B cell (primary cell): ENCODE measurements at regions not wholly inside any gene's neighbourhood (a gene's known extent, or its start where the extent isn't known, plus 50 kb on each side); places are given as distances from the start of the nearest gene placed in this dataset.

Experiments
- ATAC-seq: fragments of 200-7000 bp; cut with Tn5 transposase; one replicate; pipeline ENCODE4 v1.10.0; 2021; ENCODE audit warnings: low read depth, mild to moderate bottlenecking, moderate number of reproducible peaks, moderate library complexity
- CTCF ChIA-PET: fragments of 350-600 bp; sonication (Branson Sonifier 250); formaldehyde crosslinking; loops from one replicate; lab custom pipeline; 2021; ENCODE audit warnings: antibody characterized with exemption, inconsistent platforms; lab: Charles Lee
- POLR2A ChIA-PET: fragments of 350-600 bp; sonication (Branson Sonifier 250); formaldehyde crosslinking; loops from one replicate; lab custom pipeline; 2021; ENCODE audit warnings: antibody characterized with exemption; lab: Charles Lee
- DNase-seq: peaks from one replicate; pipeline ENCODE4 v3.0.0; 2013
- H2AFZ ChIP-seq: 2 replicates; pipeline ENCODE4 v1.6.1; 2012; ENCODE audit warnings: mild to moderate bottlenecking, low read depth, low read length; ENCODE audit not compliant: insufficient read depth, poor library complexity, severe bottlenecking
- H3K27ac ChIP-seq, 2 donors: 1 replicate in 1 of 2; 2 replicates in 1 of 2; pipeline ENCODE4 v1.5.1; 2012 to 2013; ENCODE audit warnings: low read length in 2 of 2, mild to moderate bottlenecking in 2 of 2, moderate library complexity in 1 of 2
- H3K27me3 ChIP-seq, 4 experiments: fragments of 200-600 bp in 1 of 4; sonication (generic) in 1 of 4; replicated peaks in 1 of 4; 1 replicate in 2 of 4; 2 replicates in 2 of 4; pipeline versions ENCODE4 v1.6.1 to v1.7.0; 2013 to 2016; ENCODE audit warnings: low read length in 3 of 4, mild to moderate bottlenecking in 2 of 4, mixed read lengths in 1 of 4, moderate library complexity in 1 of 4; ENCODE audit not compliant: insufficient read depth in 4 of 4, control insufficient read depth in 3 of 4; ENCODE audit errors: control extremely low read depth in 1 of 4
- H3K36me3 ChIP-seq, 2 experiments: replicated peaks in 1 of 2; 1 replicate in 1 of 2; 2 replicates in 1 of 2; pipeline versions ENCODE4 v1.6.1 to v1.7.1; 2013; ENCODE audit warnings: low read length in 1 of 2; ENCODE audit not compliant: insufficient read depth in 2 of 2, control insufficient read depth in 1 of 2; ENCODE audit errors: control extremely low read depth in 1 of 2, extremely low read depth in 1 of 2
- H3K4me1 ChIP-seq, 2 donors: fragments of 200-600 bp in 1 of 2; sonication (generic) in 1 of 2; 1 replicate in 1 of 2; 2 replicates in 1 of 2; pipeline versions ENCODE4 v1.5.1 to v1.6.1; 2013 to 2017; ENCODE audit warnings: low read length in 2 of 2; ENCODE audit not compliant: control insufficient read depth in 2 of 2, insufficient read depth in 2 of 2
- H3K4me2 ChIP-seq: replicated peaks from 2 replicates; pipeline ENCODE3; 2012; ENCODE audit warnings: mild to moderate bottlenecking, low read depth, low read length; ENCODE audit not compliant: poor library complexity, severe bottlenecking
- H3K4me3 ChIP-seq, 5 experiments: fragments of 200-600 bp in 1 of 5; sonication (generic) in 1 of 5; 1 replicate in 3 of 5; 2 replicates in 2 of 5; pipeline versions ENCODE4 v1.5.1 to v1.7.0; 2011 to 2016; ENCODE audit warnings: low read length in 4 of 5, mild to moderate bottlenecking in 4 of 5, low read depth in 2 of 5, control low read depth in 1 of 5, moderate library complexity in 1 of 5; ENCODE audit not compliant: insufficient read depth in 1 of 5; ENCODE audit errors: control extremely low read depth in 1 of 5, extremely low read depth in 1 of 5
- H3K79me2 ChIP-seq: fragments of 200-600 bp; sonication (generic); one replicate; pipeline ENCODE4 v1.6.0; 2016; ENCODE audit warnings: low read length; ENCODE audit not compliant: control insufficient read depth, insufficient read depth
- H3K9ac ChIP-seq: fragments of 200-600 bp; sonication (generic); 2 replicates; pipeline ENCODE4 v1.6.1; 2017; ENCODE audit warnings: mild to moderate bottlenecking, low read length, moderate library complexity
- H3K9me3 ChIP-seq, 3 donors: one replicate each; pipeline versions ENCODE4 v1.6.1 to v1.7.1; 2013; ENCODE audit warnings: low read length in 2 of 3; ENCODE audit not compliant: control insufficient read depth in 2 of 3, insufficient read depth in 1 of 3; ENCODE audit errors: control extremely low read depth in 1 of 3
- H4K20me1 ChIP-seq: 2 replicates; pipeline ENCODE4 v1.6.0; 2012; ENCODE audit warnings: mild to moderate bottlenecking, low read length; ENCODE audit not compliant: insufficient read depth, control insufficient read depth, poor library complexity, severe bottlenecking
- H3K27ac Mint-ChIP-seq: one replicate; pipeline ENCODE4 v1.8.0; 2021; ENCODE audit warnings: mixed read lengths
- H3K27me3 Mint-ChIP-seq: one replicate; pipeline ENCODE4 v1.8.0; 2021; ENCODE audit warnings: mixed read lengths
- H3K4me1 Mint-ChIP-seq: one replicate; pipeline ENCODE4 v1.8.0; 2021; ENCODE audit warnings: mixed read lengths
- H3K4me3 Mint-ChIP-seq: one replicate; pipeline ENCODE4 v1.8.0; 2021; ENCODE audit warnings: mixed read lengths
- H3K9me3 Mint-ChIP-seq: one replicate; pipeline ENCODE4 v1.8.0; 2022; ENCODE audit warnings: mixed read lengths; ENCODE audit not compliant: insufficient read depth
- EZH2 ChIP-seq: IDR thresholded peaks from 2 replicates; pipeline ENCODE4 v1.6.1; 2012; ENCODE audit warnings: borderline replicate concordance, low read depth, mild to moderate bottlenecking, moderate library complexity, low read length; ENCODE audit not compliant: insufficient read depth, poor library complexity, severe bottlenecking
- WGBS: methylation state at CpG from one replicate; pipeline ENCODE4 v1.1.5; 2013; ENCODE audit warnings: missing lambda C conversion rate; ENCODE audit not compliant: insufficient coverage; 5-methylcytosine and 5-hydroxymethylcytosine counted together
- intact Hi-C: fragments of 100-400 bp; cut with micrococcal nuclease; formaldehyde crosslinking; loops from one replicate; pipeline ENCODE4 v1.10.0; 2022
- TF ChIP-seq, protein P1 (sequence below): fragments of 200-600 bp; IDR thresholded peaks from one replicate; pipeline ENCODE4 v1.8.0; 2022; ENCODE audit warnings: antibody characterized with exemption, mild to moderate bottlenecking

DNA sequence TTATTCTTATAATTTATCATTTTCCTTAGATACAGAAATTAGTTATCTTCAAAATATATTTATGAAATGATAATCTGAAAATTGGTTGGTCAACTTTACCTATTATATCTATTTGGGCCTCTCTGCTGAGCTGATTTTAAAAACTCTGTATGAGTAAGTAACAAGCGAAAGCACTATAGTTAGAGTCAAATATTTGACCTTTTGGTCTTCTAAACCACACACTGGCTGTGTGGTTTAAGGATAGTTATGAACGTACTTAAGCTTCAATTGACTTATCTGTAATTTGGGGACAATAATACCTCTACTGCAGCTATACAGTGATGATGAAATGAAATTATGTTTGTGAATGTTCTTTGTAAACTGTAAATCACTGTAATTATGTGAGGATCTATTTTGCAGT, 763.9 kb upstream of the GRM7 start:
- no CpG with 5 or more reads among the region's 2 CpGs for WGBS

DNA sequence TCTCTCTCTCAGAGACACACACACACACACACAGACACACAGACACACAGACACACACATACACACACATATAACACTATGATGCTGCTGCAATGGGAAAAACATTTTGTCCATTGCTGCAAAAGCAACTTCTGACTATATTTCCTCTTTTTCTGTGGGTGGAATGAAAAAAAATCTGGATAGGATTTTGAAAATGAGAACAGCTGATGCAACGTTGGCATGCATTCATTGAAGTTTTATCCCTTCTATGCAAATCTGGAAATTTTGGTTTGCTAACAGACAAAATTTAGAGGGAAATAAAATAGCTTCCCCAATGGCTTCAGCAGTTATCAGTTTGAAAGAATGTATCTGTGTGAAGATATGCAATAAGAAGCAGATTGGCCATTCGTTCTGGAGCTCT, 763.4 kb upstream of the GRM7 start:
- H3K9ac ChIP-seq = no peak overlapping the region
- CTCF ChIA-PET = no interaction called here
- TF ChIP-seq, protein P1, sequence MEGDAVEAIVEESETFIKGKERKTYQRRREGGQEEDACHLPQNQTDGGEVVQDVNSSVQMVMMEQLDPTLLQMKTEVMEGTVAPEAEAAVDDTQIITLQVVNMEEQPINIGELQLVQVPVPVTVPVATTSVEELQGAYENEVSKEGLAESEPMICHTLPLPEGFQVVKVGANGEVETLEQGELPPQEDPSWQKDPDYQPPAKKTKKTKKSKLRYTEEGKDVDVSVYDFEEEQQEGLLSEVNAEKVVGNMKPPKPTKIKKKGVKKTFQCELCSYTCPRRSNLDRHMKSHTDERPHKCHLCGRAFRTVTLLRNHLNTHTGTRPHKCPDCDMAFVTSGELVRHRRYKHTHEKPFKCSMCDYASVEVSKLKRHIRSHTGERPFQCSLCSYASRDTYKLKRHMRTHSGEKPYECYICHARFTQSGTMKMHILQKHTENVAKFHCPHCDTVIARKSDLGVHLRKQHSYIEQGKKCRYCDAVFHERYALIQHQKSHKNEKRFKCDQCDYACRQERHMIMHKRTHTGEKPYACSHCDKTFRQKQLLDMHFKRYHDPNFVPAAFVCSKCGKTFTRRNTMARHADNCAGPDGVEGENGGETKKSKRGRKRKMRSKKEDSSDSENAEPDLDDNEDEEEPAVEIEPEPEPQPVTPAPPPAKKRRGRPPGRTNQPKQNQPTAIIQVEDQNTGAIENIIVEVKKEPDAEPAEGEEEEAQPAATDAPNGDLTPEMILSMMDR = no peak
- no peak for TF ChIP-seq EZH2

More for the DNA sequence above, 763.9 kb upstream of the GRM7 start:
- ATAC-seq = no peak
- Histone ChIP-seq H3K27ac (no peak overlapping the region), H3K27me3 (no peaks in the 10 kb centered on the region), H3K79me2 (no peaks in the 10 kb centered on the region), H3K9ac (no peak overlapping the region), H4K20me1 (no peaks in the 10 kb centered on the region), H3K4me1 (no peaks in the 10 kb centered on the region), H3K4me3 (no peak overlapping the region), H3K36me3 (no peaks in the 10 kb centered on the region), H3K4me2 (no peak overlapping the region), H3K9me3 (peaks cover 0 to 4% (median 0%) of the 10 kb centered on the region in 3 donors), H2AFZ (no peak overlapping the region)
- Mint-ChIP-seq H3K4me3 (no peak overlapping the region), H3K27ac (no peak overlapping the region), H3K4me1 (no peaks in the 10 kb centered on the region), H3K9me3 (no peaks in the 10 kb centered on the region), H3K27me3 (no peaks in the 10 kb centered on the region)
- no peak for DNase-seq
- TF ChIP-seq, protein P1 = no peak
- no peak for TF ChIP-seq EZH2
- CTCF ChIA-PET = no interaction called here
- intact Hi-C loops = no loop called here
- POLR2A ChIA-PET = no interaction called here

More for the DNA sequence above, 763.4 kb upstream of the GRM7 start:
- POLR2A ChIA-PET = no interaction called here
- no peaks in the 10 kb centered on the region for H3K36me3 ChIP-seq
- no peak overlapping the region for H3K27ac ChIP-seq
- intact Hi-C loops = no loop called here
- no peak overlapping the region for H2AFZ ChIP-seq
- WGBS = no CpG with 5 or more reads among the region's 2 CpGs
- H3K9me3 ChIP-seq = peaks cover 0 to 4% (median 0%) of the 10 kb centered on the region in 3 donors
- Mint-ChIP-seq H3K27me3 (no peaks in the 10 kb centered on the region), H3K4me3 (no peak overlapping the region), H3K27ac (no peak overlapping the region), H3K9me3 (no peaks in the 10 kb centered on the region), H3K4me1 (no peaks in the 10 kb centered on the region)
- H3K4me1 ChIP-seq = no peaks in the 10 kb centered on the region
- DNase-seq (no peak), ATAC-seq (no peak)
- no peaks in the 10 kb centered on the region for H4K20me1 ChIP-seq
- H3K79me2 ChIP-seq = no peaks in the 10 kb centered on the region
- H3K4me2 ChIP-seq = no peak overlapping the region
- H3K4me3 ChIP-seq = no peak overlapping the region
- H3K27me3 ChIP-seq = no peaks in the 10 kb centered on the region
